K562 (cell line): ENCODE measurements at regions not wholly inside any gene's neighbourhood (a gene's known extent, or its start where the extent isn't known, plus 50 kb on each side); places are given as distances from the start of the nearest gene placed in this dataset.

Source experiments
- ATAC-seq: fragments of 200-7000 bp; cut with Tn5 transposase; 3 replicates; pipeline ENCODE4 v1.9.1; 2020; ENCODE audit warnings: moderate library complexity
- BruUV-seq: library from RNA; stranded (reverse); fragments of 400-500 nt; replicated peaks from 2 replicates; lab custom pipeline; 2021; lab: Mats Ljungman, UMichigan
- CTCF ChIA-PET: fragments of 300-600 bp; formaldehyde crosslinking; extraction: SDS; loops from one replicate; lab custom pipeline; 2021; ENCODE audit warnings: low intra/inter-chr PET ratio; lab: Yijun Ruan, JAX
- POLR2A ChIA-PET: fragments of 300-600, 350-650 bp; sonication (Branson Sonifier 250); formaldehyde crosslinking; extraction: SDS; loops from one replicate; lab custom pipeline; 2021; ENCODE audit warnings: antibody characterized with exemption, inconsistent platforms; lab: Yijun Ruan, JAX
- DNase-seq, 4 experiments: peaks; one replicate each; pipeline versions ENCODE4 v3.0.0 to v3.0.0-alpha.2; 2011 to 2018; ENCODE audit warnings: low spot score in 3 of 4, mixed read lengths in 3 of 4; ENCODE audit errors: extremely low read depth in 1 of 4
- FAIRE-seq: peaks from 2 replicates; lab custom pipeline; 2011; peaks lifted over from hg19 to GRCh38; lab: Jason Lieb, UNC
- H2AFZ ChIP-seq: 2 replicates; pipeline ENCODE4 v1.6.0; 2011; ENCODE audit warnings: low read depth, low read length, control low read depth, inconsistent platforms
- H3K27ac ChIP-seq: fragments of 200-600 bp; 3 replicates; pipeline ENCODE4 v1.8.0; 2011; ENCODE audit warnings: low read depth, mild to moderate bottlenecking, control low read depth, inconsistent platforms, low read length, moderate library complexity, mixed read lengths; ENCODE audit errors: extremely low read depth
- H3K27me3 ChIP-seq, 2 experiments: fragments of 300-600 bp in 1 of 2; 2 replicates in 1 of 2; 3 replicates in 1 of 2; pipeline versions ENCODE4 v1.6.0 to v1.8.0; 2011; ENCODE audit warnings: inconsistent platforms in 2 of 2, low read length in 2 of 2, mild to moderate bottlenecking in 1 of 2, mixed read lengths in 1 of 2, moderate library complexity in 1 of 2; ENCODE audit not compliant: control insufficient read depth in 2 of 2, insufficient read depth in 2 of 2
- H3K36me3 ChIP-seq: fragments of 300-600 bp; 3 replicates; pipeline ENCODE4 v1.8.0; 2011; ENCODE audit warnings: mild to moderate bottlenecking, low read length, inconsistent platforms; ENCODE audit not compliant: control insufficient read depth, insufficient read depth
- H3K4me1 ChIP-seq, 2 experiments: fragments of 200-600 bp in 1 of 2; replicated peaks in 1 of 2; 2 replicates in 1 of 2; 3 replicates in 1 of 2; pipeline versions ENCODE4 v1.5.1 to v1.8.0; 2011; ENCODE audit warnings: inconsistent platforms in 2 of 2, low read length in 2 of 2, mild to moderate bottlenecking in 1 of 2, mixed read lengths in 1 of 2, moderate library complexity in 1 of 2; ENCODE audit not compliant: control insufficient read depth in 2 of 2, insufficient read depth in 2 of 2
- H3K4me2 ChIP-seq: 2 replicates; pipeline ENCODE4 v1.6.1; 2011; ENCODE audit warnings: low read length, control low read depth, inconsistent platforms, mixed read lengths; ENCODE audit not compliant: insufficient read depth
- H3K4me3 ChIP-seq: fragments of 200-600 bp; sonication (generic), shearing (Covaris generic); 2 replicates; pipeline ENCODE4 v1.5.1; 2016; ENCODE audit warnings: control low read depth, inconsistent platforms
- H3K79me2 ChIP-seq: fragments of 200-600 bp; 3 replicates; pipeline ENCODE4 v1.8.0; 2011; ENCODE audit warnings: low read length, inconsistent platforms; ENCODE audit not compliant: control insufficient read depth, insufficient read depth
- H3K9ac ChIP-seq, 2 experiments: 2 replicates each; pipeline versions ENCODE4 v1.6.0 to v1.6.1; 2011; ENCODE audit warnings: low read depth in 2 of 2, low read length in 2 of 2, control low read depth in 1 of 2, inconsistent platforms in 1 of 2, mild to moderate bottlenecking in 1 of 2, mixed read lengths in 1 of 2; ENCODE audit not compliant: insufficient read depth in 1 of 2
- H3K9me1 ChIP-seq: one replicate; pipeline ENCODE4 v1.6.0; 2011; ENCODE audit warnings: inconsistent platforms, mild to moderate bottlenecking, low read length, moderate library complexity; ENCODE audit not compliant: control insufficient read depth, insufficient read depth
- H3K9me3 ChIP-seq: replicated peaks from 2 replicates; pipeline ENCODE4 v1.5.1; 2011; ENCODE audit warnings: low read depth, low read length, inconsistent platforms; ENCODE audit not compliant: control insufficient read depth, insufficient read depth
- H4K20me1 ChIP-seq: replicated peaks from 2 replicates; pipeline ENCODE4 v1.6.1; 2011; ENCODE audit warnings: low read length, inconsistent platforms, mixed read lengths; ENCODE audit not compliant: control insufficient read depth, insufficient read depth
- BHLHE40 ChIP-seq: IDR thresholded peaks from 2 replicates; pipeline ENCODE4 v1.6.1; 2011; ENCODE audit warnings: low read length, improper control_type of control experiment
- CEBPG ChIP-seq, 3 experiments: fragments of 200-800 bp in 1 of 3; sonication (Bioruptor generic) in 1 of 3; sonication (generic) in 1 of 3; formaldehyde crosslinking in 1 of 3; IDR thresholded peaks in 2 of 3; conservative IDR thresholded peaks in 1 of 3; 2 replicates each; pipeline versions ENCODE4 v1.6.1 to v1.8.0; 2016 to 2022; ENCODE audit warnings: missing compliant biosample characterization in 2 of 3, missing genetic modification characterization in 2 of 3, mild to moderate bottlenecking in 1 of 3, missing genetic modification reagents in 1 of 3
- HDAC6 ChIP-seq: IDR thresholded peaks from 2 replicates; pipeline ENCODE4 v1.6.1; 2012; ENCODE audit warnings: low read depth, mild to moderate bottlenecking, control low read depth, inconsistent platforms, low read length, moderate library complexity
- MIER1 ChIP-seq: fragments of 450-650 bp; IDR thresholded peaks from 2 replicates; pipeline ENCODE4 v1.6.1; 2016; ENCODE audit warnings: antibody characterized with exemption, mild to moderate bottlenecking, low read depth
- NCOA2 ChIP-seq, 2 experiments: fragments of 450-650 bp; IDR thresholded peaks; 2 replicates each; pipeline ENCODE4 v1.6.1; 2018; ENCODE audit warnings: mild to moderate bottlenecking in 2 of 2, moderate library complexity in 1 of 2; ENCODE audit not compliant: partially characterized antibody in 2 of 2
- PREB ChIP-seq: sonication (generic); formaldehyde crosslinking; IDR thresholded peaks from 2 replicates; pipeline ENCODE4 v1.8.1; 2023; ENCODE audit warnings: mild to moderate bottlenecking, missing genetic modification reagents
- RBM39 ChIP-seq: fragments of 200-400 bp; formaldehyde crosslinking; optimal IDR thresholded peaks from 2 replicates; pipeline ENCODE3; 2018; ENCODE audit warnings: low read depth, low read length
- YY1 ChIP-seq, 3 experiments: IDR thresholded peaks; 2 replicates each; pipeline ENCODE4 v1.6.1; 2011; ENCODE audit warnings: low read length in 2 of 3, mild to moderate bottlenecking in 2 of 3, moderate library complexity in 2 of 3, borderline replicate concordance in 1 of 3, control low read depth in 1 of 3, low read depth in 1 of 3; ENCODE audit not compliant: insufficient read depth in 3 of 3, insufficient replicate concordance in 2 of 3, control insufficient read depth in 1 of 3, insufficient read length in 1 of 3; ENCODE audit errors: extremely low read depth in 1 of 3
- ZFP91 ChIP-seq: sonication (generic); formaldehyde crosslinking; IDR thresholded peaks from 2 replicates; pipeline ENCODE4 v1.8.0; 2022; ENCODE audit warnings: mild to moderate bottlenecking, missing genetic modification reagents
- ZNF384 ChIP-seq: IDR thresholded peaks from 2 replicates; pipeline ENCODE4 v1.6.1; 2012; ENCODE audit warnings: low read depth, low read length, improper control_type of control experiment
- ZNF398 ChIP-seq: fragments of 250-450 bp; sonication (Bioruptor Pico); IDR thresholded peaks from 2 replicates; pipeline ENCODE4 v1.8.0; 2021; ENCODE audit warnings: moderate library complexity, mild to moderate bottlenecking, inconsistent platforms
- WGBS: fragments of 100-300 bp; shearing (Covaris generic); methylation state at CpG from one replicate; pipeline ENCODE4 v1.1.6; 2016; ENCODE audit warnings: low coverage, mixed read lengths; ENCODE audit not compliant: insufficient coverage; ENCODE audit errors: missing lambda C conversion rate; 5-methylcytosine and 5-hydroxymethylcytosine counted together
- in situ Hi-C: fragments of 300-500 bp; cut with MboI; formaldehyde crosslinking; loops from 4 replicates; pipeline ENCODE4 v1.15.0; 2018; ENCODE audit warnings: inconsistent platforms, mixed read lengths
- intact Hi-C: fragments of 100-400 bp; cut with micrococcal nuclease; formaldehyde crosslinking; loops from 2 replicates; pipeline ENCODE4 v1.14.2; 2022
- TF ChIP-seq, protein P1 (sequence below): fragments of 450-650 bp; IDR thresholded peaks from 2 replicates; pipeline ENCODE4 v1.6.1; 2016; ENCODE audit warnings: antibody characterized with exemption

- 0% methylated on average over 1 of the region's 1 CpG for WGBS
- Histone ChIP-seq H2AFZ (no peak overlapping the region), H3K4me1 (no peaks in the 10 kb centered on the region), H3K9ac (no peak overlapping the region), H3K27me3 (no peaks in the 10 kb centered on the region), H3K4me2 (no peak overlapping the region), H3K27ac (no peak overlapping the region), H3K9me1 (no peaks in the 10 kb centered on the region), H3K9me3 (no peaks in the 10 kb centered on the region), H3K79me2 (no peaks in the 10 kb centered on the region), H4K20me1 (no peaks in the 10 kb centered on the region), H3K4me3 (no peak overlapping the region), H3K36me3 (no peaks in the 10 kb centered on the region)
- ATAC-seq (no peak), DNase-seq (no peak), FAIRE-seq (no peak)
- TF ChIP-seq, protein P1, sequence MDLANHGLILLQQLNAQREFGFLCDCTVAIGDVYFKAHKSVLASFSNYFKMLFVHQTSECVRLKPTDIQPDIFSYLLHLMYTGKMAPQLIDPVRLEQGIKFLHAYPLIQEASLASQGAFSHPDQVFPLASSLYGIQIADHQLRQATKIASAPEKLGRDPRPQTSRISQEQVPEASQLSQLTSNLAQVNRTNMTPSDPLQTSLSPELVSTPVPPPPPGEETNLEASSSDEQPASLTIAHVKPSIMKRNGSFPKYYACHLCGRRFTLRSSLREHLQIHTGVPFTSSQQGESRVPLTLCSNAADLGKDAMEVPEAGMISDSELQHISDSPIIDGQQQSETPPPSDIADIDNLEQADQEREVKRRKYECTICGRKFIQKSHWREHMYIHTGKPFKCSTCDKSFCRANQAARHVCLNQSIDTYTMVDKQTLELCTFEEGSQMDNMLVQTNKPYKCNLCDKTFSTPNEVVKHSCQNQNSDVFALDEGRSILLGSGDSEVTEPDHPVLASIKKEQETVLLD: no peak
- TF ChIP-seq PREB (CRISPR knock-in tag): no peak
- TF ChIP-seq CEBPG (CRISPR knock-in tag; IDR thresholded peaks at IDR 0.05): no peak
- no peak for TF ChIP-seq CEBPG (tag; conservative IDR thresholded peaks at IDR 0.05 in 1 of 2, IDR thresholded peaks at IDR 0.05 in 1 of 2)
- no peak for TF ChIP-seq ZNF384
- TF ChIP-seq BHLHE40: no peak
- TF ChIP-seq ZFP91 (CRISPR knock-in tag): no peak
- TF ChIP-seq MIER1: no peak
- TF ChIP-seq ZNF398 (CRISPR knock-in tag): no peak
- TF ChIP-seq YY1 (IDR thresholded peaks at IDR 0.05; ENCODE audit: borderline replicate concordance in 1 of 3, control insufficient read depth in 1 of 3, extremely low read depth in 1 of 3, insufficient read depth in 3 of 3, insufficient read length in 1 of 3, insufficient replicate concordance in 2 of 3, low read depth in 1 of 3, low read length in 2 of 3): no peak
- TF ChIP-seq RBM39: no peak
- no peak for TF ChIP-seq HDAC6
- TF ChIP-seq NCOA2 (IDR thresholded peaks at IDR 0.05; ENCODE audit: partially characterized antibody in 2 of 2): no peak
- BruUV-seq: no TSS peak
- POLR2A ChIA-PET: no interaction called here
- in situ Hi-C loops: no loop called here
- CTCF ChIA-PET: no interaction called here
- intact Hi-C loops: no loop called here
Observed at GRCh38 chr9:108383796-108384195, 472.0 kb downstream of the ACTL7B start.
